Activated naive CD4-positive, alpha-beta T cell treated with anti-CD3 and anti-CD28 coated beads for 36 hours (primary cell): ENCODE measurements at regions not wholly inside any gene's neighbourhood (a gene's known extent, or its start where the extent isn't known, plus 50 kb on each side); places are given as distances from the start of the nearest gene placed in this dataset.

Experiments
- CTCF ChIA-PET: fragments of 350-600 bp; sonication (Branson Sonifier 250); formaldehyde crosslinking; loops from one replicate; lab custom pipeline; 2021; ENCODE audit warnings: antibody characterized with exemption; lab: Charles Lee
- DNase-seq: peaks from one replicate; pipeline ENCODE4 v3.0.0-alpha.2; 2020
- H3K27ac Mint-ChIP-seq: one replicate; pipeline ENCODE4 v1.8.0; 2021; ENCODE audit warnings: mild to moderate bottlenecking, mixed read lengths
- H3K27me3 Mint-ChIP-seq: one replicate; pipeline ENCODE4 v1.8.0; 2021; ENCODE audit warnings: low read depth, mixed read lengths
- H3K36me3 Mint-ChIP-seq: one replicate; pipeline ENCODE4 v1.8.0; 2021; ENCODE audit warnings: low read depth, mixed read lengths
- H3K4me1 Mint-ChIP-seq: one replicate; pipeline ENCODE4 v1.8.0; 2021; ENCODE audit warnings: low read depth, mixed read lengths
- H3K4me3 Mint-ChIP-seq: one replicate; pipeline ENCODE4 v1.8.0; 2021; ENCODE audit warnings: mild to moderate bottlenecking, moderate library complexity, mixed read lengths
- H3K9me3 Mint-ChIP-seq: one replicate; pipeline ENCODE4 v1.8.0; 2021; ENCODE audit warnings: mixed read lengths
- intact Hi-C: fragments of 100-400 bp; cut with micrococcal nuclease; formaldehyde crosslinking; loops from one replicate; pipeline ENCODE4 v1.15.1; 2023

DNA sequence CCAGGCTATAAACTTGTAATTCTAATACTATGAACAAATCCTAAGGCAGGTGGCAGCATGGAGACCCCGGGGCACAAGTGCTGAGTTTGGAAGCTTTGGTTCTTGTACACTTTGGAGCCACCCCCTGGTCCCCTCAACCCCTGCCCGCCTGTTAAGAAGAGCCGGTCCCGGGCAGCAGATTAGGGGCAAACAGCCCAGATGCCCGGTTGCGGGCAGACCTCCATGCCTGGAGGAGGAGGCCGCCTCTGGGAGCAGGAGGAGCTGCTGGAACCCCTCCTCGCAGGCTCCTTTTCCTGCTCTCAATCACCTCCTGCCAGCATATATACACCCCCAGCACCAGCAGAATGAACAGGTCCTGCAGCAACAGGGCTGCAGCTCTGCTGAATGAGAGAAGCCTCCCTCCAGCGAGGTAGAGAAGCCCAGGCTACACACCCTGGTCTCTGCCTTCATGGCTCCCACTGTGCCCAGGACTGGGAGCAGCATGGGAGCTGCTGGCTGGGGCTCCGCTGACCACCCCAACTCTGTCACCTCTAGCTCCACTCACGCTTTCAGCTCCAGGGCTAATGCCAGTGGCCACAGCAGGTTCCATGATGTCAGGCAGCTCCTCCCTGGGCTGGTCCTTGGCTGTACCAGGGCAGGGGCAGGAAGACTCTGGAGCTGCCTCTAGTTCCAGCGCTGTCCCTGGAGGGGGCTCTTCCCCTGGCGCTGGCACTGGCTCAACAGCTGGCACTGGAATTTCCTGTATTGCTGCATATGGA is 1713.5 kb upstream of the ACO1 start:
- no peak for DNase-seq
- no peak overlapping the region for H3K27ac Mint-ChIP-seq
- CTCF ChIA-PET: interaction anchor here (0.5 kb wide), 1 partner anchor 1595 kb away, joined by 3 read pairs; no protein-coding TSS in a partner anchor
- intact Hi-C loops: no loop called here
- no peak overlapping the region for H3K4me3 Mint-ChIP-seq
- no peaks in the 10 kb centered on the region for H3K4me1 Mint-ChIP-seq
- no peaks in the 10 kb centered on the region for H3K36me3 Mint-ChIP-seq
- no peaks in the 10 kb centered on the region for H3K27me3 Mint-ChIP-seq
- no peaks in the 10 kb centered on the region for H3K9me3 Mint-ChIP-seq

DNA sequence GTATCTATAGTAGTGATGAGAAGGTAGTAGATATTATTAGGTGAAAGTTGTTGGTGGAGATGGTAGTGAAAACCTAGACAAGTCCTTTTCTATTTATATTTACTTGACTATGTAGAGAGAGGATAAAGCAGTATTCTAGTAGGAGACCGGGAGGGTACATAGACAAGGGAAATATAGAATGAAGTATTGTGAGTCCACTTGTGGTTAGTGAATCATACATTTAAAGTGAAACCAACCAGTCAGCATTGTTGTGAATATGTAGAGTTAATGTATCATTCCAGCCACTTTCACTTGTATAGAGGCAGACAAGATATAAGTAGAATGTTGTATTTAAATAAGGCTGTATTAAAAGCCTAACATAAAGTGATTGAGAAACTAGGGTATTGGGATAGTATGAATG is 1711.3 kb upstream of the ACO1 start:
- intact Hi-C loops: no loop called here
- Mint-ChIP-seq H3K9me3 (no peaks in the 10 kb centered on the region), H3K36me3 (no peaks in the 10 kb centered on the region), H3K4me3 (no peak overlapping the region), H3K4me1 (no peaks in the 10 kb centered on the region), H3K27ac (no peak overlapping the region), H3K27me3 (no peaks in the 10 kb centered on the region)
- DNase-seq: no peak
- CTCF ChIA-PET: no interaction called here

DNA sequence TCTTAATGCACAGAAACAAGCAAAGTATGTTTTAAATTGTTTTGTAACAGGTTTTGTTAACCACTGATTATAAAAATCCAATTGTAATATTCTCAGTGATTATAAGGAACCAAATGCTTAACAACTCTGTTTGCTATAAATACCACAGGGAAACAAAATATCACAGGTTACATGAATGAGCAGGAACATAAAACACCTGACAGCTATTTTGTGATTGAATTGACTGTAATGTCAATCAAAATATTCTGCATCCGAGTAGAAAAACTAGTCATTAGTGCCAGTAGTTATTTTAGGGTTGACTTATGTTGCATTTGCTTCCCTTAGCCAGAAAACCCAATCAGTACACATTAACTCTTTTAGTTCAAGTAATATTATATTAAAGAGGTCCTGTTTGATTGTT is 1707.8 kb upstream of the ACO1 start:
- intact Hi-C loops: no loop called here
- H3K4me1 Mint-ChIP-seq: no peaks in the 10 kb centered on the region
- H3K36me3 Mint-ChIP-seq: no peaks in the 10 kb centered on the region
- H3K27me3 Mint-ChIP-seq: no peaks in the 10 kb centered on the region
- DNase-seq: no peak
- H3K4me3 Mint-ChIP-seq: no peak overlapping the region
- no peaks in the 10 kb centered on the region for H3K9me3 Mint-ChIP-seq
- no peak overlapping the region for H3K27ac Mint-ChIP-seq
- CTCF ChIA-PET: interaction anchor here (1.3 kb wide), 1 partner anchor 10 kb away, joined by 3 read pairs; no protein-coding TSS in a partner anchor

DNA sequence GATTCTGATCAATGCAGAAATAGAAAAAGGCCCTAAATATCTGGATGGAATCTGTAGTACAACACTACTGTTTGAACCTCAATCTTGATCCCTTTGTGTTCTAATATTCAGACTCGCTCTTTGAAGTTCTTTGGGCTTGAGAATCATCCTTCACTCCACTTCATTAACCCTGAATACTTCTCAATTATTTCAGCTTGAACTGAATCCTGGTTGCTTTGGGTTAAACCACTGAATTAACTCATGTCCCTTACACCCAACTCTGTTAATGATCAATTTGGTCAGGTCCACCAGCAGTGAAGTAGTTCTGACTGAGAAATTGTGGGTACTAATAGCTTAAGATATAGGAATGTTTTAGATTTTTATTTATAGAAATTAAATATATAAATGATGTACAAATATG is 1707.2 kb upstream of the ACO1 start:
- no peak for DNase-seq
- H3K36me3 Mint-ChIP-seq: no peaks in the 10 kb centered on the region
- no peak overlapping the region for H3K4me3 Mint-ChIP-seq
- no peaks in the 10 kb centered on the region for H3K27me3 Mint-ChIP-seq
- intact Hi-C loops: no loop called here
- H3K27ac Mint-ChIP-seq: no peak overlapping the region
- CTCF ChIA-PET: interaction anchor here (1.3 kb wide), 1 partner anchor 11 kb away, joined by 3 read pairs; no protein-coding TSS in a partner anchor
- H3K4me1 Mint-ChIP-seq: no peaks in the 10 kb centered on the region
- no peaks in the 10 kb centered on the region for H3K9me3 Mint-ChIP-seq

DNA sequence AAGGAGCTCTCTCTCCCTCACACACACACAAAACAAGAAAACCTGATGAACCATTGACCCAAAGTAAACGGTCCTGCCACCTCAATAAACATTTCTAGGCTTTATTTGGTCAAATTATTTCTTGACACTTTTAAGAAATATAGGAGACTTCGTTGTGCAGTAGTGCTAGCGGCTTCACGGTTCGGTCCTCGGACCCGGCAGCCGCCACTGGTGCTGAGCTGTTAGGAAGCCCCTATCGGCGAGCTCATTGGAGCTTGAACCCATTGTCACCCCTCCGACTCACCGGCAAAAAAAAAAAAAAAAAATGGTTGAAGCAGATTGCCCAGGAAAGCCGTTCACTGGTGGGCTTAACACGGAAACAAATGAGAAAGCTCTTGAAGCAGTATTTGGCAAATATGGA is 1695.6 kb upstream of the ACO1 start:
- no peak for DNase-seq
- H3K9me3 Mint-ChIP-seq: peaks cover 4% of the 10 kb centered on the region
- H3K4me1 Mint-ChIP-seq: no peaks in the 10 kb centered on the region
- H3K27ac Mint-ChIP-seq: no peak overlapping the region
- intact Hi-C loops: no loop called here
- H3K36me3 Mint-ChIP-seq: no peaks in the 10 kb centered on the region
- CTCF ChIA-PET: no interaction called here
- H3K27me3 Mint-ChIP-seq: no peaks in the 10 kb centered on the region
- H3K4me3 Mint-ChIP-seq: no peak overlapping the region

DNA sequence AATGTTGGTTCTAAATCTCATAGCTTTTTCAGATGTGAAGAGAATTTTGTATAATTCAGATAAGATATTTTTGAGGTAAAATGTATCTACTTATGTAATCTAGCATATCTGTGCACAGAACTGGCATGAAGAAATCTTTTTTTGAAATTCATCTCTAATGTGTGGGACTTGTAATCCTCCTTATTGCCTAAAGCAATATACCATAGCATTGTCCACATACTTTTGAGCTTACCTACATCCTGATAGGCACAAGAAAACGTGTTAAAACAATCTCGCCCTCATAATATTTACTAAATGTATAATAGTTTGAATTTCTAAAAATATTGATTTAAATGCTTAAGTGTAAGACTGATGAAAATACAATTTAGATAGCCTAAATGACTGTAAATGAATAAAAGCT is 1686.5 kb upstream of the ACO1 start:
- Mint-ChIP-seq H3K27ac (no peak overlapping the region), H3K36me3 (no peaks in the 10 kb centered on the region), H3K27me3 (no peaks in the 10 kb centered on the region), H3K4me3 (no peak overlapping the region), H3K4me1 (no peaks in the 10 kb centered on the region), H3K9me3 (no peaks in the 10 kb centered on the region)
- intact Hi-C loops: no loop called here
- DNase-seq: no peak
- CTCF ChIA-PET: no interaction called here

DNA sequence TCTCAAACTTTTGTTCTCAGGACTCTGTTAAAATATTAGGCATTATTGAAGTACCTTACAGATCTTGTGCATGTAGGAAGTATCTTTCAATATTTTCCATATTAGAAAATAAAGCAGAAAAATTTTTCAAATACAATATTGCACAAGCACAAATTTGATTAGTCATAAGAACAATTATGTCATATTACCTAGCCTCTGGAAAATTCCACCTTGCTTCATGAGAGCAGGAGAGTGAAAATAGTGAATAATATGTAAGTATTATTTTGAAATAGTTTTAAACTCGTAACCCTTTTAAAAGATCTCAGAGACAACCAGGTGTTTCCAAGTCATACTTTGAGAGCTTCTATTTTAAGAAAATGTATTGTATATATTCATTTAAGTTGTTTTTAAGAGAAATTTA is 1672.9 kb upstream of the ACO1 start:
- DNase-seq: no peak
- intact Hi-C loops: no loop called here
- Mint-ChIP-seq H3K4me1 (no peaks in the 10 kb centered on the region), H3K36me3 (no peaks in the 10 kb centered on the region), H3K27ac (no peak overlapping the region), H3K4me3 (no peak overlapping the region), H3K9me3 (no peaks in the 10 kb centered on the region), H3K27me3 (no peaks in the 10 kb centered on the region)
- CTCF ChIA-PET: no interaction called here

- CTCF ChIA-PET: no interaction called here
- no peak overlapping the region for H3K4me3 Mint-ChIP-seq
Observed at GRCh38 chr9:30713243-30713642, 1671.2 kb upstream of the ACO1 start.

GRCh38 chr9:30714389-30714788 is 1670.1 kb upstream of the ACO1 start:
- H3K9me3 Mint-ChIP-seq: no peaks in the 10 kb centered on the region
- H3K4me3 Mint-ChIP-seq: no peak overlapping the region
- no peaks in the 10 kb centered on the region for H3K27me3 Mint-ChIP-seq
- H3K27ac Mint-ChIP-seq: no peak overlapping the region
- DNase-seq: no peak
- CTCF ChIA-PET: no interaction called here
- no peaks in the 10 kb centered on the region for H3K4me1 Mint-ChIP-seq
- intact Hi-C loops: no loop called here
- H3K36me3 Mint-ChIP-seq: no peaks in the 10 kb centered on the region

More at GRCh38 chr9:30713243-30713642, 1671.2 kb upstream of the ACO1 start:
- H3K27ac Mint-ChIP-seq: no peak overlapping the region
- no peaks in the 10 kb centered on the region for H3K27me3 Mint-ChIP-seq
- no peaks in the 10 kb centered on the region for H3K36me3 Mint-ChIP-seq
- no peaks in the 10 kb centered on the region for H3K9me3 Mint-ChIP-seq
- H3K4me1 Mint-ChIP-seq: no peaks in the 10 kb centered on the region
- no peak for DNase-seq
- intact Hi-C loops: no loop called here

DNA sequence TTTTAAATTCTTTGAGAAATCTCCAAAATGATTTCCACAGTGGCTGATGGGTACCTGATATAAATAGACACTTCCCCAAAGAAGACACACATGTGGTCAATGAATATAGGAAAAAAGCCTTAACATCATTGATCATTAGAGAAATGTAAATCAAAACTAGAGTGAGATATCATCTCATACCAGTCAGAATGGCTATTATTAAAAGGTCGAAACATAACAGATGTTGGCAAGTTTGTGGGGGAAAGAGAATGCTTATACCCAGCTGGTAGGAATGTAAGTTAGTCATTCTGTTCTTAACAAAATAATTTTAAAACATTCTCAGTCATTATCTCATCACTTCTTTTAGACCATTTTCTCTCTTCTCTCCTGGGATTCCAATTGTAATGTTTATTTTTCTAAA is 1666.0 kb upstream of the ACO1 start:
- Mint-ChIP-seq H3K27me3 (no peaks in the 10 kb centered on the region), H3K27ac (no peak overlapping the region), H3K9me3 (no peaks in the 10 kb centered on the region), H3K4me1 (no peaks in the 10 kb centered on the region), H3K4me3 (no peak overlapping the region), H3K36me3 (no peaks in the 10 kb centered on the region)
- no peak for DNase-seq
- intact Hi-C loops: no loop called here
- CTCF ChIA-PET: no interaction called here

DNA sequence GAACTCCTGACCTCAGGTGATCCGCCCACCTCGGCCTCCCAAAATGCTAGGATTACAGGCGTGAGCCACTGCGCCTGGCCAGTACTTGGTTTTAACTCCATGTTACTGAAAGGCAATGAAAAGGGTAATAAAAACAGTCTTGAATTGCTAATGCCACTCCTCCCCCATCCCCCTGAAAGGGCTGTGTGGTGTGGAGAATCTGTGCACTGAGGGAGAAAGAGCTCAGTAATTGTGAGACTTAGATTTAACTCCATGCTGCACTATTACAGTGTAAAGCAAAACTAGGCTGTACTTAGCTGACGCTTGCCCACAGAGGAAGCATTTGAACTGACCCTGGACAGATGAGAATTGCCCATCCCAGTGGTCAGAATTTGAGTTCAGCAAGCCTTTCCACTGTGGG is 1662.4 kb upstream of the ACO1 start:
- Mint-ChIP-seq H3K27me3 (peaks cover 2% of the 10 kb centered on the region), H3K9me3 (no peaks in the 10 kb centered on the region), H3K36me3 (no peaks in the 10 kb centered on the region), H3K27ac (no peak overlapping the region), H3K4me3 (no peak overlapping the region), H3K4me1 (no peaks in the 10 kb centered on the region)
- intact Hi-C loops: no loop called here
- CTCF ChIA-PET: no interaction called here
- no peak for DNase-seq

DNA sequence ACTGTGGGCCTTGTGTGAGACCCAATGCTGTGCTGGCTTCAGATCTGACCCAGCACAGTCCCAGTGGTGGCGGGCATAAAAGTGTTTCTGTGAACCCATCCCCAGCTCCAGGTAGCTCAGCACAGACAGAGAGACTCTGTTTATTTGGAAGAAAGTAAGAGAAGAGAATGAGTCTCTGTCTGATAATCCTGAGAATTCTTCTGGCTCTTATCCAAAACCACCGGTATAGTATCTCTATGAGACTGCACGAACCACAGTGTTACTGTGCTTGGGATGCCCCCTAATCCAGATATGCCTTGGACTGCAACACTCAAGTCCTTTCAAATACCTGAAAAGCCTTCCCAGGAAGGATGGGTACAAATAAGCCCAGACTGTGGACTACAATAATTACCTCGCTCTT is 1660.8 kb upstream of the ACO1 start:
- no peak for DNase-seq
- CTCF ChIA-PET: no interaction called here

GRCh38 chr9:30732060-30732459 is 1652.4 kb upstream of the ACO1 start:
- no peaks in the 10 kb centered on the region for H3K27me3 Mint-ChIP-seq
- no peak overlapping the region for H3K4me3 Mint-ChIP-seq
- CTCF ChIA-PET: no interaction called here
- intact Hi-C loops: no loop called here
- DNase-seq: no peak
- no peaks in the 10 kb centered on the region for H3K9me3 Mint-ChIP-seq
- H3K36me3 Mint-ChIP-seq: no peaks in the 10 kb centered on the region
- H3K4me1 Mint-ChIP-seq: no peaks in the 10 kb centered on the region
- H3K27ac Mint-ChIP-seq: no peak overlapping the region

More for the DNA sequence above, 1660.8 kb upstream of the ACO1 start:
- H3K27ac Mint-ChIP-seq: no peak overlapping the region
- H3K4me3 Mint-ChIP-seq: no peak overlapping the region
- H3K27me3 Mint-ChIP-seq: peaks cover 2% of the 10 kb centered on the region
- intact Hi-C loops: no loop called here
- H3K9me3 Mint-ChIP-seq: no peaks in the 10 kb centered on the region
- no peaks in the 10 kb centered on the region for H3K4me1 Mint-ChIP-seq
- no peaks in the 10 kb centered on the region for H3K36me3 Mint-ChIP-seq
